Loucy (cell line): ENCODE measurements at regions not wholly inside any gene's neighbourhood (a gene's known extent, or its start where the extent isn't known, plus 50 kb on each side); places are given as distances from the start of the nearest gene placed in this dataset.

Experiments
- H2AFZ ChIP-seq: fragments of 200-600 bp; sonication (generic); 2 replicates; pipeline ENCODE4 v1.6.0; 2016; ENCODE audit warnings: antibody characterized with exemption, mild to moderate bottlenecking, low read length, moderate library complexity
- H3F3A ChIP-seq: fragments of 200-600 bp; 2 replicates; pipeline ENCODE4 v1.6.0; 2016; ENCODE audit warnings: antibody characterized with exemption, low read depth, mild to moderate bottlenecking
- H3K27me3 ChIP-seq: fragments of 200-600 bp; sonication (generic); 2 replicates; pipeline ENCODE4 v1.6.1; 2014; ENCODE audit warnings: low read length, mild to moderate bottlenecking; ENCODE audit not compliant: insufficient read depth, poor library complexity, severe bottlenecking
- H3K36me3 ChIP-seq: fragments of 200-600 bp; sonication (generic); 2 replicates; pipeline ENCODE4 v1.6.1; 2016; ENCODE audit warnings: low read length; ENCODE audit not compliant: insufficient read depth
- H3K4me1 ChIP-seq: fragments of 200-600 bp; sonication (generic); 2 replicates; pipeline ENCODE4 v1.5.1; 2014; ENCODE audit warnings: low read length, mild to moderate bottlenecking; ENCODE audit not compliant: insufficient read depth, poor library complexity, severe bottlenecking
- H3K4me2 ChIP-seq: fragments of 200-600 bp; sonication (generic); 2 replicates; pipeline ENCODE4 v1.6.0; 2014; ENCODE audit warnings: antibody characterized with exemption, low read length, low read depth, mild to moderate bottlenecking; ENCODE audit not compliant: poor library complexity, severe bottlenecking
- H3K4me3 ChIP-seq: fragments of 200-600 bp; sonication (generic); 2 replicates; pipeline ENCODE4 v1.5.1; 2014; ENCODE audit warnings: low read length, mild to moderate bottlenecking, mixed read lengths; ENCODE audit not compliant: poor library complexity, severe bottlenecking
- H3K79me2 ChIP-seq: fragments of 200-600 bp; sonication (generic); 2 replicates; pipeline ENCODE4 v1.6.1; 2014; ENCODE audit warnings: low read length; ENCODE audit not compliant: insufficient read depth
- H3K9ac ChIP-seq: fragments of 200-600 bp; sonication (generic); 2 replicates; pipeline ENCODE4 v1.6.0; 2014; ENCODE audit warnings: mild to moderate bottlenecking, low read depth, low read length, moderate library complexity; ENCODE audit not compliant: poor library complexity, severe bottlenecking
- H3K9me2 ChIP-seq: fragments of 200-600 bp; sonication (generic); replicated peaks from 2 replicates; pipeline ENCODE4 v1.6.1; 2016; ENCODE audit warnings: low read depth, low read length, mixed read lengths
- H3K9me3 ChIP-seq: fragments of 200-600 bp; sonication (generic); 2 replicates; pipeline ENCODE4 v1.6.1; 2014; ENCODE audit warnings: mild to moderate bottlenecking, antibody characterized with exemption, low read length, low read depth; ENCODE audit not compliant: insufficient read depth
- H4K20me1 ChIP-seq: fragments of 200-600 bp; sonication (generic); 2 replicates; pipeline ENCODE4 v1.6.0; 2014; ENCODE audit warnings: antibody characterized with exemption, low read length, mild to moderate bottlenecking; ENCODE audit not compliant: insufficient read depth, poor library complexity, severe bottlenecking
- CTCF ChIP-seq: fragments of 200-600 bp; sonication (generic); conservative IDR thresholded peaks from 2 replicates; pipeline ENCODE4 v1.5.1; 2014; ENCODE audit warnings: mild to moderate bottlenecking, antibody characterized with exemption, low read length
- EZH2phosphoT487 ChIP-seq: fragments of 200-600 bp; IDR thresholded peaks from 2 replicates; pipeline ENCODE4 v1.6.1; 2018; ENCODE audit warnings: antibody characterized with exemption, mild to moderate bottlenecking, moderate library complexity, borderline replicate concordance

- Histone ChIP-seq H3K9me3 (peaks cover 4% of the 10 kb centered on the region; the same call in 1 of the 2 replicates), H3K9ac (no peak overlapping the region), H3K27me3 (no peaks in the 10 kb centered on the region), H2AFZ (no peak overlapping the region), H3K4me2 (no peak overlapping the region), H3K4me1 (no peaks in the 10 kb centered on the region), H4K20me1 (no peaks in the 10 kb centered on the region), H3K9me2 (no peaks in the 10 kb centered on the region), H3K4me3 (no peak overlapping the region), H3F3A (no peaks in the 10 kb centered on the region), H3K36me3 (no peaks in the 10 kb centered on the region), H3K79me2 (no peaks in the 10 kb centered on the region)
- TF ChIP-seq CTCF (no peak), EZH2phosphoT487 (no peak)
These were observed 1866.5 kb downstream of the TP53TG3F start for GRCh38 chr16:35325936-35326335.

DNA sequence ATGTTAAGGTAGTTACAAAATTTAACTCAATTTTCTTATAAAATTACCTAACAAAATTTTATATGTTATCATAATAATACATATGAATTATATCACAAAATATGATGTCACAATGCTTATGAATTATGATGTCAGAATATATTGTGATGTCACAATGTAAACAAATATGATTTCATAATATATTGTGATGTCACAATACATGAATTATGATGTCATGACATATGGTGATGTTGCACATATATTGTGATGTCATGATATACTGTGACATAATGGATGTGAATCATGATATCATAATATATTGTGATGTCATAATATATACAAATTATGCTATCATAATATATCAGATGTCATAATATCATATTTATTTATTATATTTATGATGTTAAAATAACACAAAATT, 1879.9 kb downstream of the TP53TG3F start:
- Histone ChIP-seq H3K36me3 (no peaks in the 10 kb centered on the region), H2AFZ (no peak overlapping the region), H3K9ac (no peak overlapping the region), H3K79me2 (no peaks in the 10 kb centered on the region), H3K4me1 (no peaks in the 10 kb centered on the region), H4K20me1 (no peaks in the 10 kb centered on the region), H3K4me2 (no peak overlapping the region), H3K27me3 (no peaks in the 10 kb centered on the region), H3K9me2 (no peaks in the 10 kb centered on the region), H3F3A (no peaks in the 10 kb centered on the region), H3K9me3 (peaks cover 4% of the 10 kb centered on the region), H3K4me3 (no peak overlapping the region)
- TF ChIP-seq EZH2phosphoT487, result no peak
- TF ChIP-seq CTCF, result no peak

- Histone ChIP-seq H3K27me3 (no peaks in the 10 kb centered on the region), H3K4me1 (no peaks in the 10 kb centered on the region), H3K9me3 (peaks cover 4% of the 10 kb centered on the region), H3K9ac (no peak overlapping the region), H3K4me2 (no peak overlapping the region), H3K4me3 (no peak overlapping the region), H2AFZ (no peak overlapping the region), H3F3A (no peaks in the 10 kb centered on the region), H3K36me3 (no peaks in the 10 kb centered on the region), H3K9me2 (no peaks in the 10 kb centered on the region), H3K79me2 (no peaks in the 10 kb centered on the region), H4K20me1 (no peaks in the 10 kb centered on the region)
- TF ChIP-seq EZH2phosphoT487 (no peak), CTCF (no peak)
These were observed 1882.6 kb downstream of the TP53TG3F start for GRCh38 chr16:35342012-35342411.
